IPS-NIHi11 (cell line): ENCODE measurements at regions not wholly inside any gene's neighbourhood (a gene's known extent, or its start where the extent isn't known, plus 50 kb on each side); places are given as distances from the start of the nearest gene placed in this dataset.
"Not testable (repeated sequence)": the region's sequence is repeated elsewhere in the genome, so short reads cannot be mapped to it uniquely, and the experiment has no call there.

ENCODE experiments used
- DNase-seq: peaks from one replicate; pipeline ENCODE4 v3.0.0; 2012; ENCODE audit warnings: mixed read lengths, low spot score

DNA sequence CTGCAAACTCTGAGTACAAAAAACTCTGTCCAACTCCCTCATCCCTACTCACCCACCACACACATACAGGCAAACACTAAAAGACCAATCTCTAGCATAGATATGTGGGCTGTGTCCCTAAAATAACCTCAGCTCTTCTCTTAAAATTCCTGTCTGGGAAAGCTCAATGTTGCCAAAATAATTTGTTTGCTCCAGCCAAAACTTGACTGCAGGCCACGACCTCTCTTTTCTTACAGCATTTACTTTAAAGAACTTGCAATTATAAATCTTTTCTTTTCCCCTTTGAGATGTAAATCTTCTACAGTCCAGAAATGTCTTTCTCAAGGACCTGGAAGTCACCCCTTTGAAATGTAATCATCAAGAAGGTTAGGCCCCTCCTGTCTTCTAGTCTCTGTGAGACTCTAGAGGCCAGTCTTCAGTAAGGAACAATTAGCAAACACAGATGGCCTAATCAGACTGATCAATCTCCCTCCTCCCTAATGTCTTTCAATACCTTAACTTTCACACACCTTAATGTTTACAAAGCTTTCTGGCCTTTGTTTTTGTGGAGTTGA lies 483.6 kb upstream of the RGS18 start:
- no peak for DNase-seq

DNA sequence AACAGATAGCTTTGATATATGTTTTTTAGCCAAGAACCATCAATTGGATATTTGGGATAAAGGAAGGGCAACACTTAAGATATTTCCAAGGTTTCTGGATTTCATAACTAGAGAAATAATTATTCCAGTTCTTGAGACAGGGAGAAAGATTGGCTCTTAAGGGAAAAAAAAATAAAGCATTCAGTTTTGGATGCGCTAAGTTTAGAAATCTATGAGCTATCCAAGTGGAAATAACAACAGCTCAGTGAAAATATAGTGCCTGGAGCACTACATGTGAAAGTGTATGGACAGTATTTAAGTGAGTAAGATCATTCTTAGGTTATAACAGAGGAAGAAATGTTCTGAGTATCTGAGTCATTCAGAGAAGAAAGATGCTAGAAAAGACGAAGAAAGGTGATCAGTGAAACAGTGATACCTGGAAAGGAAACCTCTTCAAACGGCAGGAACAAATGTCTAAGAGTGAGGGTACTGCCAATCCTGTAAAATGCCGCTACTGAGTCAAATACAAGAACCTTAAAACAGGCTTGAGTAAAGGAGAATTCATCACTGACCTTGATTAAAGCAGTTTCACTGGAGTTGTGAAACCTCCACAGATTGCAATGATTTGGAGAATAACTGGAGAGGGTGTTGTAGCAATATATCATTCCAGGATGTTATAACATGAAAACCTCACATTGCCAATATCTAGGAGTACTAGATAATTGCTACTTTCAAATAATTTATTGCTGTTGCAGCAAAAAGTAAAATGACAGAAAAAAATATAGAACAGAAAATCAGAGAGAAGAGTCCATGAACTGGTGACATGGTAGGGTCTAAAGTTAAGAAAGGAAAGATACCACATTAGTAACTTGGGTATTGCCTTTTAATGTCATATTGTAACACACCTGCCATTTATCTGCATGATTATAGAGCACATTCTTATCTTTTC lies 482.1 kb upstream of the RGS18 start:
- no peak for DNase-seq

DNA sequence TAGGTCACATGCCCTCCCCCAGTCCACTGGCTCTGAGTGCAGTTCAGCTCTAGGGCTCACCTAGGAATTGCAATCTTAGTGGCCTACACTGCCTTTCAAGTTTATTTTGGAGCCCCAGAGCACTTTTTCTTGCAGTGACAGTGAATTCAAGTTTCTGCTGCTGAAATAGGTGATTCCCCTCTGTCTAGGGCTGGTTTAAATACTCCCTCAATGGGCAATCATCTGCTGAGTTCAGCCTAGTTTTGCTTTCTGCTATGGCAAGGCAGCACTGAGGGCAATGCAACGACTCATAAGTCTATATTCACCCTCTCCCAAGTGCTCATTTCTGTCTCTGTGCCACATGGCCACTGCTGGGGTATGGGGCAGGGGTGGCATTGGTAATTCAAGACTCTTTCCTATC lies 472.6 kb upstream of the RGS18 start:
- no peak for DNase-seq

DNA sequence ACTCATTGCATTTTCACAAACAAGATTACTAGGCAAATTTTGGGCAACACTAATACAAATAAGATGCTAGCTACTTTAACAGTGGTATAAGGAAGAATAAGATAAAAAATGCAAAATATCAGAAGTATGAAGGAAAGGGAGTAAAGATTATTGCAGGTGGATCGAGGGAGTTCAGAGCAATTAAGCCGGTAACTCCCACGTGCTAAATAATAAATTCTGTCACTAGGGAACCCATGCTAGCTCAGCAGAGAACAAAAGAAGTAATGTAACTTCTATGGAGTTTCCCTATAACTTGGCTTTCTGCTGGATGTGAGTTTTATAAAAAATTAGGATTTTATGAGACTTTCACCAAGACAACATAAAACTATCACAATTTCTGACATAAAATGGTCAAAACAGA lies 470.5 kb upstream of the RGS18 start:
- DNase-seq: no peak

DNA sequence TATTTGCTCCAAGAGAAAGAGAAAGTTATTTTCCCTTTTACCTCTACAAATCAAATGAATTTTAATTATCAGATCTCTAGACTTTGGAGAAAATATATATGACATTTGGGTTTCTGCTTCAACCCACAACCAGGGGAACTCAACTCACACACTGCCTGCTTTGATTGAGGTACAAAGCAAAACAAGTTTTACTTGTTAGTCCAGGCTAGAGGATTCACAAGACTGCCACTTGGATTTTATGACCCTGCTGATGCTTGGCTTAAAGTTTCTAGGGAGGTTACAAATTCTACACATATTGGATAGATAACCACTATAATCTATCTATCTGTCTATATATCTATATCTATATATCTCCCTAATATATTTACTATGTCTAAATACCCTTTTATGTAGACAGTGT lies 467.3 kb upstream of the RGS18 start:
- DNase-seq: no peak

DNA sequence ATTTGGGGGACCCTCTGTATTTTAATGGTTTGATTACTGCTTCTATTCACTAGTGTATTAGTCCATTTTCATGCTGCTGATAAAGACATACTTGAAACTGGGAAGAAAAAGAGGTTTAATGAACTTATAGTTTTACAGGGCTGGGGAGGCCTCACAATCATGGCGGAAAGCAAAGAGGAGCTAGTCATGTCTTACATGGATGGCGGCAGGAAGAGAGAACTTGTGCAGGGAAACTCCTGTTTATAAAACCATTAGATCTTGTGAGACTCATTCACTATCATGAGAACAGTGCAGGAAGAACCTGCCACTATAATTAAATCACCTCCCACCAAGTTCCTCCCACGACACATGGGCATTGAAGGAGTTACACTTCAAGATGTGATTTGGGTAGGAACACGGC lies 464.5 kb upstream of the RGS18 start:
- no peak for DNase-seq

DNA sequence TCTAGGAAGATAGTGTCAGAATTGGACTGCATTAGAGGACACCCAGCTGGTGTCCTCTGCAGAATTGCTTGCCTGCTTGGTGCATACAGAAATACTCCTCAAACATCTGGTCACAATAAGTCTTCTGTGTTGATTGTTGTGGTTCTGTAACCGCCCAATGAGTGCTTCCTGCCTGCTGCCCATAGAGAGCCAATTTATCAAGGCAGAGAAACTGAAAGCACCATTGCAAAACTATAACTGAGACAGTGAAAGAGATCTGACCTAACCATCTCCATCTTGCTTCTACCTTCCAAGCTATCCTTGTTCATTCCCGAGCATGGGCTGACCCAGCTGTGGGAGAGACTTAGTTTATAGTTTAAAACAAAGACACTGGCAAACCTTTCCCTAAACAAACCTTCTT lies 462.4 kb upstream of the RGS18 start:
- DNase-seq: no peak

DNA sequence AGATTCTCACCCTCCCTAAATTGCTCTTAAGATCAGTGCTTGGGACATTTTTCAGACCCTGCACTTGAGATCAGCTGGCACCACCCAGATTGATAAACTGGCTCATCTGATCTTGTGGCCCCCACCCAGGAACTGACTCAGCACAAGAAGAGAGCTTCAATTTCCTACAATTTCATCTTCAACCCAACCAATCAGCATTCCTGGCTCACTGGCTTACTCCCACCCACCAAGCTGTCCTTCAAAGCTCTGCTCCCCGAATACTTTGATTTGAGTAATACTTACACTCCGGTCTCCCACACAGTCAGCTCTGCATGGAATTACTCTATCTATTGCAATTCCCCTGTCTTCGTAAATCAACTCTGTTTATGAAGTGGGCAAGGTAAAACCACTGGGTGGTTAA lies 461.9 kb upstream of the RGS18 start:
- DNase-seq: no peak

DNA sequence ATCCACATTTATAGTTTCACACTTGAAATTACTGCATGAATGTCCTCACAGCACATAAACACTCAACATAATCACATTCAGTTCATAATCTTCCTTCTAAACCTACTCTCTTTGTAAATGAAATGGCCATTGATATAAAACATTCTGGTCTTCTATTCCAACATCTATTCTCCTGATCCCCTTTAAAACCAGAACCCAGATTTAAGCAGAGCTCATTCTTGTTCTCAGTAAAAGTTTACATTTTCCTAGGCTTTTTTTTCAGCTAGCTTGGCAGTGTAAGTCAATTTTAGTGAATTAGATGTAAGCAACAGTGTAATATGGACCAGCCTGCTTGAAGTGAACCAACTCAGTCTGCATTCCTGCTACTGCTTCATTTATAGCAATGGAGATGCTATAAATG lies 460.7 kb upstream of the RGS18 start:
- DNase-seq: no peak

DNA sequence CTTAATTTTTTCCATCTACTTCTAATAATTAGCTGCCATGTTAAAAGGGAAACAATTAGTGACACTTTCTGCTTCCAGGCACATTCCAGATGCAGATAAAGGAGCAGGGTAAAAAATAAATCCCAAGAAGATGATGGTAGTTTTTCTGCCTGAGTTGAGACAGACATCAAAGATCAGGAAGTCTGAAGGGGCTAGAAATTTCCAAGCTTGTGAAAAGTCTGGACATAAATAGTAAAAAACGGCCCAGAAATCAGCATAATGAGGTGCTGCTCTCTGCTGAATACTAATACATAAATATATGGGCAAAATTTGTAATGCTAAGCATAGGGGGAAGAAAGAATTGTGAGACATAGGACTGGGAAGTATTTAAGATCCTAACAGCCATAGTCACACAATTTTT lies 460.0 kb upstream of the RGS18 start:
- no peak for DNase-seq

DNA sequence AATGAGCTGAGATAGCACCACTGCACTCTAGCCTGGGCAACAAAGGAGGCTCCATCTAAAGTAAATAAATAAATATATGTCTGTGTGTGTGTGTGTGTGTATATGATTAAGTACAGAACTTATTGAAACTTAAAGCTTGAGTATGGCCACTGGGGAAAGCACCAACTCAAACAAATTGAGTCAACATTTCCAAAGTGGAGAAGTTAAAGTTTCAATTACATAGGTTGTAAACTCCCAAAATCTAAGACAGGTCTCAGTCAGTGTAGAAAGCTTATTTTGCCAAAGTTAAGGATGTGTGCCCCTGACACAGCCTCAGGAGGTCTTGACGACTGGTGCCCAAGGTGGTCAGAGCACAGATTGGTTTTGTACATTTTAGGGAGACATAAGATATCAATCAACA lies 458.9 kb upstream of the RGS18 start:
- no peak for DNase-seq

DNA sequence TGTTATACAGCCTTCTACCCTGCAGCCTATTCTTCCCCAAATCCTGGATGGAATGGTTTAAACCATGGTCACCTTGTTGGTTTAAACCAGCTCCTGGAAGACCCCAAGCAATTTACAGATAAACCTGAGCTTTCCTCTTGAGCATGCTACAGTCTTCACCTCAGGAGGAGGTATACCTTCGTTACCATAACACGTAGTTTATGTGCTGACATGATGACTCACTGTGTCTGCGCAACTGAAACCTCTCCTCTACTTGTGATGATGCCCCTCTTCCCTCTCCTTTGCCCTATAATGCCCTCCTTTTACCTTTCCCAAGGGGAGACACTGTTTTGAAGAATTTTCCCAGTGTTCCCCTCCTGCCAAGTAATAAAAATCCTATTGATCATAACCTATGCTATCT lies 457.3 kb upstream of the RGS18 start:
- no peak for DNase-seq

DNA sequence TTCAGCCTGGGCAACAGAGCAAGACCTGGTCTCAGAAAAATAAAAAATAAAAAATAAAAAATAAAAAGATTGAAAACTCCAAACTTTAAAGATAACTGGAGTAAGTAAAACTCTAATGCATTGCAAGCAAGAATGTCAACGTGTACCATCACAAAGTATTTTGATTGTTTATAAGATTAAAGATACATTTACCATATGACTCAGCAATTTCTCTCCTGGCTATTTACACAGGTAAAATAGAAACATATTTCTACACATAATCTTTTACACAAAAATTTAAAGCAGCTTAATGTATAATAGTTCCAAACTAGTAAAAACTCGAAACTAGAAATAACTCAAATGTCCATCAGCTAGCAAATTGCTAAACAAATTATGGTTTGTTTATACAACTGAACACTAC lies 456.1 kb upstream of the RGS18 start:
- no peak for DNase-seq

DNA sequence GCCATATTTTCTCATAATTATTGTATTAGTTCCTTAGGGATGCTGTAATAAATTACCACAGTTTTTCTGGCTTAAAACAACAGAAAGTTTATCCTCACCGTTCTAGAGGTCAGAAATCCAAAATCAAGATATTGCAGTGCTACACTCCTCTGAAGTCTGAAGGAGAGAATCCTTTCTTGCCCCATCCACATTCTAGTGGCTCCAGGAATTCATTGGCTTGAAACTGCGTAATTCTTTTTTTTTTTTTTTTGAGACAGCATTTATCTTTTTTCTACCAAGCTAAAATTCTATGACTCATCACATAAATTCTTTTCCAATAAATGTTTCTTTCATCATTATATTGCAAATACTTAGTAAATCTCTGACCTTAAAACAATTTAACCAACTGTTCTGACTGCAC lies 451.0 kb upstream of the RGS18 start:
- DNase-seq: no peak

DNA sequence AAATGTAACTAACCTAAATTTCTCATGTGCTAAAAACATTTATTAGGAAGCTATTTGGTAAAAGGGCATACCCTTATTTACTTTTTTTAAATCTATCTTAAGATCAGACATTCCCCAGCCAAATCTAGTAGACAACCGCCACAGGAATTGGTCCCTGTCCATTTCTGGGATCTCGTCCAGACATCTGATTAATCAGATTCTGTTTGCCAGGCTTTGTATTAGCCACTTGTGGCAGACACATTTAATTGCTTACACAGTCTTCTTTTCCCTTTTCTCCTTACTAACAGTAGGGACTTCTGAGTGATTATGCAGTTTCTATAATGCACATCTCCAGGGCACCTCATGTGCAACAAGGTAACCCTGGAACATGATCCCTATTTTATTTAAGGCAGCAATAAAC lies 449.0 kb upstream of the RGS18 start:
- no peak for DNase-seq

DNA sequence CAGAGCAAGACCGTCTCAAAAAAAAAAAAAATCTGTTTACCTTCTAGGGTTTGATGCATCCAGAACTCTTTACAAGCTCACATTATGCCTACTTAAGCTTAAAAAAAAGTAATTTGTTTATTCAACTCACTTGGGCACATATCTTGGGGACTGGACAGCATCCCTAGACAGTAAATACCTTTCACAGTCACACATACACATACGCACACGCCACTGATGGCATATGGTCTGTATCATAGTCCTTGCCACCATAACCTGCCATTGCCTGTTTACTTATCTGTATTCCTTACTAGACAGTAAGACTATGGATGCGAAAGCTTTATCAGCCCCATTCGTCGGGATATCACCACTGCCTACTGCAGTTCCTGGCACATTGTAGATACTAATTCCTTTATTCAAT lies 446.3 kb upstream of the RGS18 start:
- DNase-seq: no peak

DNA sequence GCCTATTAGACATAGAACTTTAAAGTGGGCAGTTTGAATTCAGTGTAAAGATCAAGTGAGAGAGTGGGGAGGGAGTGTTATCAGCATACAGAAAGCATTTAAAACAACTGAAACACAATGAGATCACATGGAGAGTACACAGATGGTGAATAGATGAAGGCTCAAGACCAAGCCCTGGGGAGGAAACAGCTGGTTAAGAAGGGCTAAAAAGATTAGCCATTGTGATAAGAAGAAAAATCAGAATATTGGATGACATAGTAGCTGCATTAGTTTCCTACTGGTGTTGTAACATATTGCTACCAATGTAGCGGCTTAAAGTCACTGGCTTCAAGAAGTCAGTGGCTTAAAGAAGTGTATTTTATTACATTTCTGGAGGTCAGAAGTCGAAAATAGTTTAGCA lies 443.4 kb upstream of the RGS18 start:
- DNase-seq: no peak

DNA sequence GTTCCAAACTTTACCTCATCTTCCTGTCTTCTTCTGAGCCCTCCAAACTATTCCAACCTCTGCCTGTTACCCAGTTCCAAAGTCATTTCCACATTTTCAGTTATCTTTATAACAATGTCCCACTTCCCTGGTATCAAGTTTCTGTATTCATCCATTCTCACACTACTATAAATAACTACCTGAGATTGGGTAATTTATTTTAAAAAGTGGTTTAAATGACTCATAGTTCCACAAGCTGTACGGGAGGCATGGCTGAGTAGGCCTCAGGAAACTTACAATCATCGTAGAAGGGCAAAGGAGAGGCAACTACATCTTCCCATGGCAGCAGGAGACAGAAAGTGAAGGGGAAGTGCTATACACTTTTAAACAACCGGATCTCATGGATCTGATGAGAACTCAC lies 428.5 kb upstream of the RGS18 start:
- DNase-seq: no peak

DNA sequence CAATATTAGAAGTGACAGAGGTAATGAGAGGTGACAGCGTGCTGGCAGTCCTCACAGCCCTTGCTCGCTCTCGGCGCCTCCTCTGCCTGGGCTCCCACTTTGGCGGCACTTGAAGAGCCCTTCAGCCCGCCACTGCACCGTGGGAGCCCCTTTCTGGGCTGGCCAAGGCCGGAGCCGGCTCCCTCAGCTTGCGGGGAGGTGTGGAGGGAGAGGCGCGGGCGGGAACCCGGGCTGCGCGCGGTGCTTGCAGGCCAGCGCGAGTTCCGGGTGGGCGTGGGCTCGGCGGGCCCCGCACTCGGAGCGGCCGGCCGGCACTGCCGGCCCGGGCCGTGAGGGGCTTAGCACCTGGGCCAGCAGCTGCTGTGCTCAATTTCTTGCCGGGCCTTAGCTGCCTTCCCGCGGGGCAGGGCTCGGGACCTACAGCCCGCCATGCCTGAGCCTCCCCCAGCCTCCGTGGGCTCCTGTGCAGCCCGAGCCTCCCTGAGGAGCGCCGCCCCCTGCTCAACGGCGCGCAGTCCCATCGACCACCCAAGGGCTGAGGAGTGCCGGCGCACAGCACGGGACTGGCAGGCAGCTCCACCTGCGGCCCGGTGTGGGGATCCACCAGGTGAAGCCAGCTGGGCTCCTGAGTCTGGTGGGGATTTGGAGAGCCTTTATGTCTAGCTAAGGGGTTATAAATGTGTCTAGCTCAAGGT lies 426.5 kb upstream of the RGS18 start:
- DNase-seq: not testable (repeated sequence)

DNA sequence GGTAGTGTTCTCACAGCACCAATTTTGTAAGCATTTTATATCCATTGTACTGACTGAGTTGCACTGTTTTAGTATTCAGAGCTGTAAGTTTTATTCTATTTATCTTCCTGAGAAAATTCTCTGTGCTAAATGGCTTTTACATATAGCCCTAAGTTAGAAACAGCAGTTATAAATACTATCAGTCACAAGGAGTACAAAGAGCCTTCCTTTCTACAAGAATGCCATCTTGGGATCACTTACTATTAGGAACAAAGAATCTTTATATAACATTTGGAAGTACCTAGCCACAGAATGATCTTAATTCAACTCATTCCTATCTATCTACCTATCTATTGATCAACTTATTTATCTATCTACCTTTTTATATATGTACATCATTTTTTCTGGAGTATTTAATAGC lies 423.9 kb upstream of the RGS18 start:
- no peak for DNase-seq

DNA sequence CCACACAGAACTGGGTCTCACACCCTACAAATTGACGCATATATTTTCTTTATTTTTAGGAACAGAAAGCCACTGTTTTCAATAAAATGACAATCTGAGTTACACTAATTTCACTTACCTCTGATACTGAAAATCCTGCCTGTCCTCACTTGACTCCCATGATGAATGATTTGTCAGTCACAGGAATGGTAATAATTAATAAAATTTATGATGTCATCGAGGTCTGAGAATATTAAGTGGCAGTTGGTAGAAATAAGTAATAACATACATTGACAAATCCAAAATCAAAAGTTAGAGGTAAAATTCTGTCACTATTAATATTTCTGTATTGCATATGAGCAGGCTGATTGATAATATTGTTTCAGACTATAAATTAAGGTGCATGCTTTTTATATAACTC lies 418.7 kb upstream of the RGS18 start:
- no peak for DNase-seq

DNA sequence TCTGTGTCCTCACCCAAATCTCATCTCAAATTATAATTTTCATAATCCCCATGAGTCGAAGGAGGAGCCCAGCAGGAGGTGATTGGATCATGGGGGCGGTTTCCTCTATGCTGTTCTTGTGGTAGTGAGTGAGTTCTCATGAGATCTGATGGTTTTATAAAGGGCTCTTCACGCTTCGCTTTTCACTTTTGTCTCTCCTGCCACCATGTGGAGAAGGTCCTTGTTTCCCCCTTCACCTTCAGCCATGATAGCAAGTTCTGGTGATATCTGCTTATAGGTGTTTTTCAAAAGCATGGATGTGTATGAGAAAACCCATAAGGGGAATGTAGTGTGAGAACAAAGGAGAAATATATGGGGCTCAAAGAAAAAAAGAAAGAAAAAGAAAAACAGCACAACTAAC lies 405.9 kb upstream of the RGS18 start:
- no peak for DNase-seq

DNA sequence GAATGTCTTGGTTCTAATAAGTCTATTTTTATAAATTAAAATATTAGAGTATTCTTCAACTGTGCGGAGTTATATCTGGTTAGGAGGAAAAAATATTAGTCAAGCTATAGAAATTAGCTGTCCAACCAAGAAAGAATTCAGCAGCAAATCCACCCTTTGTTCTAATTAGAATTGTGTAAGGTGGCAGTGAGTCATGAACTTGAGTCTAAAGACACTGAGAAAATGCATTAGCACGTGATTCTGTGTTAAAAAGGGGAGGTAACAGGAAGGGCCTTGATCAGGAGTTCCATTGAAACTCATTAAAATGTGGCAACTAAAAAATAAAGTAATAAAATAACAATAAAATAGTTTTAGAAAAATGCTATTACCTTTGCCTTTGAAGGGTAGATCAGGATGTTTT lies 398.2 kb upstream of the RGS18 start:
- DNase-seq: no peak
